Natural killer cell (primary cell): ENCODE measurements at regions not wholly inside any gene's neighbourhood (a gene's known extent, or its start where the extent isn't known, plus 50 kb on each side); places are given as distances from the start of the nearest gene placed in this dataset.

ENCODE experiments used
- ATAC-seq, 3 donors: fragments of 150-1000 bp in 2 of 3; fragments of 200-7000 bp in 1 of 3; cut with Tn5 transposase; 1 replicate in 1 of 3; 2 replicates in 2 of 3; pipeline ENCODE4 v1.10.0; 2021; ENCODE audit warnings: mild to moderate bottlenecking in 2 of 3, moderate library complexity in 2 of 3
- DNase-seq, 2 donors: peaks; one replicate each; pipeline versions ENCODE4 v3.0.0 to v3.0.0-alpha.2; 2013 to 2021; ENCODE audit warnings: mixed read lengths in 1 of 2
- H3K27ac ChIP-seq: one replicate; pipeline ENCODE4 v1.5.1; 2013; ENCODE audit warnings: mild to moderate bottlenecking, low read length
- H3K27me3 ChIP-seq: one replicate; pipeline ENCODE4 v1.6.1; 2013; ENCODE audit warnings: low read length; ENCODE audit not compliant: control insufficient read depth, insufficient read depth
- H3K36me3 ChIP-seq: one replicate; pipeline ENCODE4 v1.6.1; 2013; ENCODE audit warnings: low read length; ENCODE audit not compliant: control insufficient read depth, insufficient read depth
- H3K4me1 ChIP-seq: one replicate; pipeline ENCODE4 v1.6.1; 2013; ENCODE audit warnings: low read length; ENCODE audit not compliant: control insufficient read depth, insufficient read depth
- H3K4me3 ChIP-seq: one replicate; pipeline ENCODE4 v1.5.1; 2013; ENCODE audit warnings: low read length
- H3K9me3 ChIP-seq: one replicate; pipeline ENCODE4 v1.6.1; 2013; ENCODE audit warnings: low read length; ENCODE audit not compliant: control insufficient read depth, insufficient read depth
- H3K27ac Mint-ChIP-seq, 2 donors: one replicate each; pipeline ENCODE4 v1.8.0; 2022; ENCODE audit warnings: mild to moderate bottlenecking in 2 of 2, mixed read lengths in 2 of 2, moderate library complexity in 1 of 2
- H3K27me3 Mint-ChIP-seq, 2 donors: one replicate each; pipeline ENCODE4 v1.8.0; 2022; ENCODE audit warnings: low read depth in 2 of 2, mixed read lengths in 2 of 2
- H3K36me3 Mint-ChIP-seq: one replicate; pipeline ENCODE4 v1.8.0; 2022; ENCODE audit warnings: mixed read lengths
- H3K4me1 Mint-ChIP-seq, 2 donors: one replicate each; pipeline ENCODE4 v1.8.0; 2022; ENCODE audit warnings: mixed read lengths in 2 of 2
- H3K4me3 Mint-ChIP-seq: one replicate; pipeline ENCODE4 v1.8.0; 2022; ENCODE audit warnings: mild to moderate bottlenecking, moderate library complexity, mixed read lengths
- H3K9me3 Mint-ChIP-seq, 2 donors: one replicate each; pipeline ENCODE4 v1.8.0; 2022; ENCODE audit warnings: mixed read lengths in 2 of 2
- WGBS: methylation state at CpG from one replicate; pipeline ENCODE4 v1.1.7; 2013; ENCODE audit warnings: missing lambda C conversion rate; ENCODE audit not compliant: insufficient coverage; 5-methylcytosine and 5-hydroxymethylcytosine counted together
- intact Hi-C: fragments of 100-400 bp; cut with micrococcal nuclease; formaldehyde crosslinking; loops from one replicate; pipeline ENCODE4 v1.14.2; 2022
- TF ChIP-seq, protein P1 (sequence below): fragments of 200-600 bp; IDR thresholded peaks from one replicate; pipeline ENCODE4 v1.8.0; 2022; ENCODE audit warnings: antibody characterized with exemption

DNA sequence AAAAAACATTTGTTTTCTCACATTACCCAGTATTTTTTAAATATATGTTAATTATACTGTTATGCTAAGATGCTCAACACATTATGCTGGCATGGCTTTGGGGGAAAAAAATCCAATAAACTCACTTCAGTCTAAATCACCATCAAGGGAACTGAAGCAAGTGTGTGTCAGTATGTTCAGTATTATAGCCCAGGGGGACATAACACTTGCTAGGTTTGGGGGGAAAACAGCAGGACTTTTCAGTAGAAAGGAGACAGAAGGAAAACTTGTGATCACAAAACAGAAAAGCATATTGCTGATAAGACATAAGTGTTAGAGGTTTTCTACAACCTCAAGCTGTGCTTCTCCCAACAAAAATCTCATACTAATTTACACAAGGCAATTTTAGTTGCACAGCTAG, 1759.9 kb upstream of the PCDH20 start:
- ATAC-seq (no peak), DNase-seq (no peak)
- H3K9me3 ChIP-seq = peaks cover 5% of the 10 kb centered on the region
- Mint-ChIP-seq H3K27me3 (no peaks in the 10 kb centered on the region), H3K36me3 (no peaks in the 10 kb centered on the region), H3K27ac (no peak overlapping the region), H3K4me3 (no peak overlapping the region), H3K4me1 (no peaks in the 10 kb centered on the region), H3K9me3 (peaks cover 21 to 23% of the 10 kb centered on the region in 2 donors)
- no peak overlapping the region for H3K4me3 ChIP-seq
- H3K27ac ChIP-seq = no peak overlapping the region
- no peaks in the 10 kb centered on the region for H3K4me1 ChIP-seq
- TF ChIP-seq, protein P1, sequence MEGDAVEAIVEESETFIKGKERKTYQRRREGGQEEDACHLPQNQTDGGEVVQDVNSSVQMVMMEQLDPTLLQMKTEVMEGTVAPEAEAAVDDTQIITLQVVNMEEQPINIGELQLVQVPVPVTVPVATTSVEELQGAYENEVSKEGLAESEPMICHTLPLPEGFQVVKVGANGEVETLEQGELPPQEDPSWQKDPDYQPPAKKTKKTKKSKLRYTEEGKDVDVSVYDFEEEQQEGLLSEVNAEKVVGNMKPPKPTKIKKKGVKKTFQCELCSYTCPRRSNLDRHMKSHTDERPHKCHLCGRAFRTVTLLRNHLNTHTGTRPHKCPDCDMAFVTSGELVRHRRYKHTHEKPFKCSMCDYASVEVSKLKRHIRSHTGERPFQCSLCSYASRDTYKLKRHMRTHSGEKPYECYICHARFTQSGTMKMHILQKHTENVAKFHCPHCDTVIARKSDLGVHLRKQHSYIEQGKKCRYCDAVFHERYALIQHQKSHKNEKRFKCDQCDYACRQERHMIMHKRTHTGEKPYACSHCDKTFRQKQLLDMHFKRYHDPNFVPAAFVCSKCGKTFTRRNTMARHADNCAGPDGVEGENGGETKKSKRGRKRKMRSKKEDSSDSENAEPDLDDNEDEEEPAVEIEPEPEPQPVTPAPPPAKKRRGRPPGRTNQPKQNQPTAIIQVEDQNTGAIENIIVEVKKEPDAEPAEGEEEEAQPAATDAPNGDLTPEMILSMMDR = no peak
- H3K36me3 ChIP-seq = no peaks in the 10 kb centered on the region
- no peaks in the 10 kb centered on the region for H3K27me3 ChIP-seq
- intact Hi-C loops = no loop called here

DNA sequence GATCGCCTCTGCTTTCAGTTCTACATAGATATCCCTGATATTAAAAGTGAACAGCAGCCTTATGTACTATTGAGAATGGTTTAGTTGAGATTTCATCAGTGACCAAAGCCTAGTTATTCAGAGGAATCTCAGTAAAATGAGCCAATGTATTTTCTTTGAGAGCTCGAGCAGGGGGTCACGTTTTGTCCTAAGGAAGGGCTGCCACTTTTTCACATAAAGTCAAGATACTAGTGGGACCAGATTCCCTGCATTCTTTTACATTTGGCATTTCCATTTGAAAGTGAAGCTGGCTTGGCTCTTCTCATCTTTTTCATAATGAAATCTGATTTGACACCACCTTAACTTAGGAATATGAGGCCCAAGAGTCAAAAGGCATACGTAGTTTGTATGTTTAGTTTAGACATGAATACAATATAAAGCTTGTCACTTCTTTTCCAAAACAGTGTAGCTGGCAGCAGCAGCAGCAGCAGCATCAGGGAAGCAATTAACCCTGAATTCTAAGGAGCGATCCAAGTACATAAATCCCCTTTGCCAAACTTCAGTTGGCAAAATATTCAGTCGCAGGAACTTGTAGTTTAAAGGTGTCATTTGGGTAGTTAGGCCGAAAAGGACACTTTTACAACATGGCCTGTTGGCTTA, 1752.2 kb upstream of the PCDH20 start:
- Mint-ChIP-seq H3K4me1 (no peaks in the 10 kb centered on the region), H3K27ac (no peak overlapping the region)
- ATAC-seq = no peak

DNA sequence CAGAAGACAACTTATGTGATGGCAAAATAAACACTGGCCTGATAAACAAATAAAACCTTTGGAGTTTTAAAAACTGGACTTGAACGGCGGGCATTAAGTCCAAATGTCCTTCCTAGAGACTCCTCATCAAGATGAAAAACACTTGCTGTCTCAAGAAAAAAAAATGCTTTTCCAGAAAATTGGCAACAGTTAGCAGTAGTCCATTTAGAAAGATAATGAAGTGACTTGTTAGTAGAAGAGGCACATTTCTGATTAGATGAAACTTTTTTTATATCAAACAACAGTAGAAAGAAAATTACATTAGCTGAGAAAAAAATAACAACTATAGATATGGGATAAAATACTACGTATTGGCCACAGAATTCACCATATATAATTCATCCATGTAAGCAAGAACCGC, 1750.7 kb upstream of the PCDH20 start:
- H3K4me3 Mint-ChIP-seq = no peak overlapping the region
- no peaks in the 10 kb centered on the region for H3K4me1 ChIP-seq
- H3K27me3 ChIP-seq = no peaks in the 10 kb centered on the region
- no peak overlapping the region for H3K27ac Mint-ChIP-seq
- H3K4me1 Mint-ChIP-seq = no peaks in the 10 kb centered on the region
- TF ChIP-seq, protein P1 = no peak
- H3K9me3 ChIP-seq = peaks cover 2% of the 10 kb centered on the region
- peaks cover 10 to 16% of the 10 kb centered on the region in 2 donors for H3K9me3 Mint-ChIP-seq
- H3K36me3 Mint-ChIP-seq = peaks cover 10% of the 10 kb centered on the region
- no peaks in the 10 kb centered on the region for H3K36me3 ChIP-seq
- H3K27ac ChIP-seq = no peak overlapping the region
- H3K4me3 ChIP-seq = no peak overlapping the region
- DNase-seq (no peak), ATAC-seq (no peak)
- intact Hi-C loops = no loop called here
- 91% methylated on average over 2 of the region's 4 CpGs for whole genome bisulfite sequencing
- H3K27me3 Mint-ChIP-seq = no peaks in the 10 kb centered on the region

More for the DNA sequence above, 1752.2 kb upstream of the PCDH20 start:
- intact Hi-C loops = no loop called here
- Histone ChIP-seq H3K27me3 (no peaks in the 10 kb centered on the region), H3K4me3 (no peak overlapping the region), H3K36me3 (no peaks in the 10 kb centered on the region), H3K9me3 (peaks cover 2% of the 10 kb centered on the region), H3K27ac (no peak overlapping the region), H3K4me1 (no peaks in the 10 kb centered on the region)
- no peaks in the 10 kb centered on the region for H3K27me3 Mint-ChIP-seq
- DNase-seq = no peak
- 89% methylated on average over 6 of the region's 7 CpGs for WGBS
- TF ChIP-seq, protein P1 = no peak
- no peak overlapping the region for H3K4me3 Mint-ChIP-seq
- H3K36me3 Mint-ChIP-seq = peaks cover under 1% of the 10 kb centered on the region
- H3K9me3 Mint-ChIP-seq = peaks cover 9 to 10% of the 10 kb centered on the region in 2 donors

DNA sequence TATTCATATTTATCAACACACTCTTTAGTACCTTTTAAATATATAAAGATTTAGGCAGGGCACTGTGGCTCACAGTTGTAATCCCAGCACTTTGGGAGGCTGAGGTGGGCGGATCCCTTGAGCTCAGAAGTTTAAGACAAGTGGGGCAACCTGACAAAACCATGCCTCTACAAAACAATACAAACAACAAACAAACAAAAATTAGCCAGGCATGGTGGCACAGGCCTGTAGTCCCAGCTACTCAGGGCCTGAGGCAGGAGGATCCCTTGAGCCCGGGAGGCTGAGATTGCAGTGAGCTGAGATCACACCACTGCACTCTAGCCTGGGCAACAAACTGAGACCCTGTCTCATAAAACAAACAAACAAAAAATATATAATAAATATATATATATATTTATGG, 1748.3 kb upstream of the PCDH20 start:
- 68% methylated on average over 2 of the region's 2 CpGs for WGBS
- H3K4me1 ChIP-seq = no peaks in the 10 kb centered on the region
- H3K27me3 ChIP-seq = no peaks in the 10 kb centered on the region
- H3K27me3 Mint-ChIP-seq = no peaks in the 10 kb centered on the region
- no peak overlapping the region for H3K4me3 ChIP-seq
- no peaks in the 10 kb centered on the region for H3K36me3 ChIP-seq
- H3K36me3 Mint-ChIP-seq = peaks cover 10% of the 10 kb centered on the region
- no peak overlapping the region for H3K4me3 Mint-ChIP-seq
- ATAC-seq (no peak), DNase-seq (no peak)
- TF ChIP-seq, protein P1 = no peak
- H3K27ac Mint-ChIP-seq = no peak overlapping the region
- peaks cover 10 to 18% of the 10 kb centered on the region in 2 donors for H3K9me3 Mint-ChIP-seq
- peaks cover 2% of the 10 kb centered on the region for H3K9me3 ChIP-seq
- intact Hi-C loops = no loop called here
- H3K4me1 Mint-ChIP-seq = no peaks in the 10 kb centered on the region
- H3K27ac ChIP-seq = no peak overlapping the region
